Spleen (tissue), 11 donors: ENCODE measurements at regions not wholly inside any gene's neighbourhood (a gene's known extent, or its start where the extent isn't known, plus 50 kb on each side); places are given as distances from the start of the nearest gene placed in this dataset.

Source experiments
- DNase-seq: peaks from one replicate; pipeline ENCODE4 v3.0.0-alpha.2; 2020
- H3K27ac ChIP-seq, 8 donors: fragments of 200-600 bp; sonication (generic) in 7 of 8; 1 replicate in 4 of 8; 2 replicates in 4 of 8; pipeline versions ENCODE4 v1.5.0 to v1.8.0; 2016 to 2021; ENCODE audit warnings: inconsistent platforms in 4 of 8, mild to moderate bottlenecking in 4 of 8, moderate library complexity in 1 of 8
- H3K27me3 ChIP-seq, 7 donors: fragments of 200-600 bp; sonication (generic) in 6 of 7; replicated peaks in 1 of 7; 1 replicate in 4 of 7; 2 replicates in 3 of 7; pipeline versions ENCODE4 v1.5.0 to v1.8.0; 2016 to 2021; ENCODE audit warnings: inconsistent platforms in 3 of 7, mild to moderate bottlenecking in 1 of 7
- H3K36me3 ChIP-seq, 6 donors: fragments of 200-600 bp; sonication (generic) in 5 of 6; 1 replicate in 4 of 6; 2 replicates in 2 of 6; pipeline versions ENCODE4 v1.5.0 to v1.8.0; 2016 to 2021; ENCODE audit warnings: inconsistent platforms in 2 of 6
- H3K4me1 ChIP-seq, 6 donors: fragments of 200-600 bp; sonication (generic) in 5 of 6; 1 replicate in 3 of 6; 2 replicates in 3 of 6; pipeline versions ENCODE4 v1.5.0 to v1.8.0; 2016 to 2021; ENCODE audit warnings: inconsistent platforms in 3 of 6
- H3K4me3 ChIP-seq, 8 donors: fragments of 200-600 bp; sonication (generic) in 7 of 8; 1 replicate in 4 of 8; 2 replicates in 4 of 8; pipeline versions ENCODE4 v1.5.0 to v1.8.0; 2016 to 2021; ENCODE audit warnings: inconsistent platforms in 4 of 8, mild to moderate bottlenecking in 4 of 8, moderate library complexity in 2 of 8
- H3K9me3 ChIP-seq, 8 donors: fragments of 200-600 bp; sonication (generic) in 7 of 8; 1 replicate in 4 of 8; 2 replicates in 4 of 8; pipeline versions ENCODE4 v1.5.0 to v1.8.0; 2016 to 2021; ENCODE audit warnings: inconsistent platforms in 4 of 8
- POLR2A ChIP-seq, 3 donors: fragments of 450-650 bp; IDR thresholded peaks; one replicate each; pipeline ENCODE4 v1.5.1; 2017; ENCODE audit warnings: antibody characterized with exemption in 3 of 3, mild to moderate bottlenecking in 1 of 3
- POLR2AphosphoS5 ChIP-seq, 3 donors: sonication (generic); formaldehyde crosslinking; IDR thresholded peaks; one replicate each; pipeline ENCODE4 v1.5.1; 2017; ENCODE audit warnings: antibody characterized with exemption in 3 of 3
- WGBS, 5 donors: extraction: QIAGEN DNeasy Blood & Tissue Kit in 3 of 5; methylation state at CpG; one replicate each; pipeline versions ENCODE4 v1.1.5 to v1.1.7; 2013 to 2018; 5-methylcytosine and 5-hydroxymethylcytosine counted together
- intact Hi-C: fragments of 100-400 bp; cut with DNase I; formaldehyde crosslinking; loops from one replicate; pipeline ENCODE4 v1.15.0; 2023; ENCODE audit warnings: low total_unique reads
- TF ChIP-seq, protein P1 (sequence below), 11 experiments: fragments of 200-600 bp in 7 of 11; fragments of 450-650 bp in 4 of 11; sonication (generic) in 4 of 11; IDR thresholded peaks in 8 of 11; conservative IDR thresholded peaks in 3 of 11; 1 replicate in 7 of 11; 2 replicates in 4 of 11; pipeline versions ENCODE4 v1.4.0 to v1.8.0; 2016 to 2021; ENCODE audit warnings: antibody characterized with exemption in 11 of 11, inconsistent platforms in 4 of 11, mild to moderate bottlenecking in 1 of 11
- donor health status: healthy with polysubstance abuse.
- donor health status: DM: no; HTN: no; CAD: no; lungs with moderate emphysema.
- donor health status: DM: no; HTN: no; CAD: no.
- donor health status: Bipolar disorder and iron deficiency.
- donor health status: healthy.
- donor health status: DM: no; HTN: no; CAD: no.
- donor health status: DM: yes; HTN: yes; CAD: no.

DNA sequence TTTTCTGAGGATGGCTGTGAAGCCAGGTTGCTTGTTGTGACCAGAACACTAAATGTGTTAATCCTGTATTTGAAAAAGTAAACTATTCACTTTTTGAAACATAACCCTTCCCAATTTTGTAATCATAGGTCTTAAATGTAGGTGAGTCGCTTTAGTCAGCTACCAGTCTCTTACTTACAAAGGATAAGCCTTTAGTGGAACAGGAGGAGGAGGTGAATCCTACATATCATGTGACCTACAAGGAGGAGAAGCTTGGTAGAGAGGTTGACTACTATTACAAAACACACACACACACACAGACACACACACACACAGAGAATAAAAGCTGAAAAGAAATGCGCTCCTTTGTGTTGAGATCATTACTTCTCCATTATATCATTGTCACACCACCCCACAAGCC, 59.9 kb upstream of the SPAG16 start:
- H3K27ac ChIP-seq: no peak overlapping the region
- TF ChIP-seq, protein P1, sequence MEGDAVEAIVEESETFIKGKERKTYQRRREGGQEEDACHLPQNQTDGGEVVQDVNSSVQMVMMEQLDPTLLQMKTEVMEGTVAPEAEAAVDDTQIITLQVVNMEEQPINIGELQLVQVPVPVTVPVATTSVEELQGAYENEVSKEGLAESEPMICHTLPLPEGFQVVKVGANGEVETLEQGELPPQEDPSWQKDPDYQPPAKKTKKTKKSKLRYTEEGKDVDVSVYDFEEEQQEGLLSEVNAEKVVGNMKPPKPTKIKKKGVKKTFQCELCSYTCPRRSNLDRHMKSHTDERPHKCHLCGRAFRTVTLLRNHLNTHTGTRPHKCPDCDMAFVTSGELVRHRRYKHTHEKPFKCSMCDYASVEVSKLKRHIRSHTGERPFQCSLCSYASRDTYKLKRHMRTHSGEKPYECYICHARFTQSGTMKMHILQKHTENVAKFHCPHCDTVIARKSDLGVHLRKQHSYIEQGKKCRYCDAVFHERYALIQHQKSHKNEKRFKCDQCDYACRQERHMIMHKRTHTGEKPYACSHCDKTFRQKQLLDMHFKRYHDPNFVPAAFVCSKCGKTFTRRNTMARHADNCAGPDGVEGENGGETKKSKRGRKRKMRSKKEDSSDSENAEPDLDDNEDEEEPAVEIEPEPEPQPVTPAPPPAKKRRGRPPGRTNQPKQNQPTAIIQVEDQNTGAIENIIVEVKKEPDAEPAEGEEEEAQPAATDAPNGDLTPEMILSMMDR (IDR thresholded peaks at IDR 0.05 in 8 of 11, conservative IDR thresholded peaks at IDR 0.05 in 3 of 11): no peak
- TF ChIP-seq POLR2AphosphoS5 (IDR thresholded peaks at IDR 0.05) (no peak), POLR2A (IDR thresholded peaks at IDR 0.05) (no peak)
- H3K9me3 ChIP-seq: no peaks in the 10 kb centered on the region
- H3K27me3 ChIP-seq: no peaks in the 10 kb centered on the region
- H3K4me1 ChIP-seq: peaks cover 0 to 4% (median 0%) of the 10 kb centered on the region in 6 donors
- intact Hi-C loops: no loop called here
- H3K4me3 ChIP-seq: no peak overlapping the region
- no peak for DNase-seq
- 68 to 93% (median 82%) methylated on average over 2 of the region's 2 CpGs for WGBS, 5 donors
- H3K36me3 ChIP-seq: no peaks in the 10 kb centered on the region

DNA sequence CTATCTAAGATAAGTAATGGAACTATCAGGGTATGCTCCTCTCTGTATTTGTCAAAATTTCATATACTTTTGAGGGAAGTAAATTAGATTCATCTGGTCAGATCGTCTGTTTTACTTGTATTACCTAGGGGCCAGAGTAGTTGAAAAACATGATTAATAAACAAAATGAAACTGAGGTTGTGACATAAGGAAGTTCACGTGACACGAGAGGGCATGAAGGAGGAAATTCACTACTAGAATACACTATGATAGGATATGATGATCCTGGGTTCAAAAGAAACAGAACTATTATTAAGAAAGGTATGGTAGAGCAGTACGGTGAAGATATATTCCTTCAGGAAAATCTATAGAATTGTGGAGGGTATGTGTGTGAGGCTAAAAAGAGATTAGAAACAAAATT, 58.4 kb upstream of the SPAG16 start:
- no peaks in the 10 kb centered on the region for H3K27me3 ChIP-seq
- WGBS, 5 donors: 41 to 53% (median 49%) methylated on average over 4 of the region's 4 CpGs
- no peaks in the 10 kb centered on the region for H3K36me3 ChIP-seq
- no peak overlapping the region for H3K4me3 ChIP-seq
- no peaks in the 10 kb centered on the region for H3K9me3 ChIP-seq
- no peak for DNase-seq
- no peak overlapping the region for H3K27ac ChIP-seq
- intact Hi-C loops: no loop called here
- peaks cover 0 to 4% (median 0%) of the 10 kb centered on the region in 6 donors for H3K4me1 ChIP-seq
- TF ChIP-seq POLR2A (IDR thresholded peaks at IDR 0.05): no peak
- no peak for TF ChIP-seq POLR2AphosphoS5 (IDR thresholded peaks at IDR 0.05)
- TF ChIP-seq, protein P1 (IDR thresholded peaks at IDR 0.05 in 8 of 11, conservative IDR thresholded peaks at IDR 0.05 in 3 of 11): no peak

DNA sequence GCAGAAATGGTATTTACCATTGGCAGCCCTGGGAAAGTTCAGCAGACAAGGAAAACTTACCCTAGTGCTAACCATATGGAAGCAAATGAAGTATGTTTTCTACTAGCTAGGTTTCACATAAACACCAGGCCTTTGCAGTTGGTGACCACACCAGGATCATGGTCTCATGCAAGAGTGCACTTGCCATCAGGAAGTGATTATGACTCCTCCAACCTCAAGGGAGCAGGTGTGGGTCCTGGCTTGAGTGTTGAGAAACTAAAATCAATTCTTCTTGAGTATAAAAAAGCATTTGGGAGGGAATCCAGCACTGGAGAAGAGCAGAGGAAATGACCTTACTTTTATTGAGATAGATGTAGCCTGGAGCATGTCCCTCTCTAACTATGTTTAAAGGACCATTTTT, 56.8 kb upstream of the SPAG16 start:
- TF ChIP-seq, protein P1 (IDR thresholded peaks at IDR 0.05 in 8 of 11, conservative IDR thresholded peaks at IDR 0.05 in 3 of 11): no peak
- TF ChIP-seq POLR2AphosphoS5 (IDR thresholded peaks at IDR 0.05) (no peak), POLR2A (IDR thresholded peaks at IDR 0.05) (no peak)
- H3K27ac ChIP-seq: no peak overlapping the region
- intact Hi-C loops: no loop called here
- no peaks in the 10 kb centered on the region for H3K9me3 ChIP-seq
- DNase-seq: no peak
- no peaks in the 10 kb centered on the region for H3K36me3 ChIP-seq
- H3K27me3 ChIP-seq: no peaks in the 10 kb centered on the region
- H3K4me3 ChIP-seq: no peak overlapping the region
- peaks cover 0 to 8% (median 1%) of the 10 kb centered on the region in 6 donors for H3K4me1 ChIP-seq

DNA sequence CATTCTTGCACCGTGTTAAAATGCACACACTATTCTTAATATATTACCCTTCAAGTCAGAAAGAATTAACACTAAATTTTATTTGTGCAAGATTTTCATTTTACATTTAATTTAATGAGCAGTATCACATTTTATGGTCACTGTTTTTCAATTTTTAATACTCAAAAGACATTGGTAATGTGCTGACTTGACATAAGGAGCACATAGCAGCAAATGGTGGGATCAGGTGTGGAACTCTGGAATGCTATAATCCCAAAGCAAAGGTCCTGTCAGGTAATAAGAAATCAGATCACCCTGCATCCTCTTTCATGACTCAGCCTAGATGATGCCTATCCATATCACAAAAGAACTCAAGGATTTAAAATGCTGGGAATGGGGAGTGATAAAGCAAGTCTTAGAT, 55.6 kb upstream of the SPAG16 start:
- H3K27ac ChIP-seq: no peak overlapping the region
- TF ChIP-seq, protein P1 (IDR thresholded peaks at IDR 0.05 in 8 of 11, conservative IDR thresholded peaks at IDR 0.05 in 3 of 11): no peak
- TF ChIP-seq POLR2AphosphoS5 (IDR thresholded peaks at IDR 0.05) (no peak), POLR2A (IDR thresholded peaks at IDR 0.05) (no peak)
- intact Hi-C loops: no loop called here
- H3K4me1 ChIP-seq: peaks cover 0 to 19% (median 5%) of the 10 kb centered on the region in 6 donors
- 95 to 97% (median 96%) methylated on average over 1 of the region's 1 CpG for WGBS, 5 donors
- DNase-seq: no peak
- no peak overlapping the region for H3K4me3 ChIP-seq
- no peaks in the 10 kb centered on the region for H3K36me3 ChIP-seq
- H3K9me3 ChIP-seq: no peaks in the 10 kb centered on the region
- H3K27me3 ChIP-seq: no peaks in the 10 kb centered on the region
